ENCODE measurements at regions not wholly inside any gene's neighbourhood (a gene's known extent, or its start where the extent isn't known, plus 50 kb on each side); places are given as distances from the start of the nearest gene placed in this dataset.

GRCh38 chr7:97659363-97660045, 72.4 kb upstream of the TAC1 start:
- Mint-ChIP-seq H3K36me3 (ENCODE audit: low read depth, unreplicated experiment) (no peaks in the 10 kb centered on the region), H3K4me3 (ENCODE audit: unreplicated experiment) (no peak overlapping the region), H3K27ac (ENCODE audit: unreplicated experiment) (no peak overlapping the region), H3K9me3 (ENCODE audit: unreplicated experiment) (no peaks in the 10 kb centered on the region), H3K4me1 (ENCODE audit: unreplicated experiment) (no peaks in the 10 kb centered on the region), H3K27me3 (ENCODE audit: unreplicated experiment) (no peaks in the 10 kb centered on the region)
- no peak for TF ChIP-seq CTCF (IDR thresholded peaks at IDR 0.05; ENCODE audit: unreplicated experiment)
- DNase-seq (ENCODE audit: low spot score), result no peak

GRCh38 chr7:97667359-97667758, 64.5 kb upstream of the TAC1 start:
- DNase-seq (ENCODE audit: low spot score), result no peak
- Mint-ChIP-seq H3K27me3 (ENCODE audit: unreplicated experiment) (no peaks in the 10 kb centered on the region), H3K27ac (ENCODE audit: unreplicated experiment) (no peak overlapping the region)

GRCh38 chr7:97671571-97671970, 60.3 kb upstream of the TAC1 start:
- H3K27me3 Mint-ChIP-seq (ENCODE audit: unreplicated experiment), result no peaks in the 10 kb centered on the region
- no peak overlapping the region for H3K4me3 Mint-ChIP-seq (ENCODE audit: unreplicated experiment)
- no peak for DNase-seq (ENCODE audit: low spot score)
- no peak overlapping the region for H3K27ac Mint-ChIP-seq (ENCODE audit: unreplicated experiment)
- no peaks in the 10 kb centered on the region for H3K9me3 Mint-ChIP-seq (ENCODE audit: unreplicated experiment)
- H3K36me3 Mint-ChIP-seq (ENCODE audit: low read depth, unreplicated experiment), result no peaks in the 10 kb centered on the region
- H3K4me1 Mint-ChIP-seq (ENCODE audit: unreplicated experiment), result peaks cover 6% of the 10 kb centered on the region
- no peak for TF ChIP-seq CTCF (IDR thresholded peaks at IDR 0.05; ENCODE audit: unreplicated experiment)

More at GRCh38 chr7:97667359-97667758, 64.5 kb upstream of the TAC1 start:
- peaks cover 6% of the 10 kb centered on the region for H3K4me1 Mint-ChIP-seq (ENCODE audit: unreplicated experiment)
- no peak for TF ChIP-seq CTCF (IDR thresholded peaks at IDR 0.05; ENCODE audit: unreplicated experiment)
- no peaks in the 10 kb centered on the region for H3K9me3 Mint-ChIP-seq (ENCODE audit: unreplicated experiment)
- H3K4me3 Mint-ChIP-seq (ENCODE audit: unreplicated experiment), result no peak overlapping the region
- no peaks in the 10 kb centered on the region for H3K36me3 Mint-ChIP-seq (ENCODE audit: low read depth, unreplicated experiment)

- H3K9me3 Mint-ChIP-seq (ENCODE audit: unreplicated experiment), result no peaks in the 10 kb centered on the region
- TF ChIP-seq CTCF (IDR thresholded peaks at IDR 0.05; ENCODE audit: unreplicated experiment), result no peak
- H3K4me1 Mint-ChIP-seq (ENCODE audit: unreplicated experiment), result no peaks in the 10 kb centered on the region
- no peaks in the 10 kb centered on the region for H3K27me3 Mint-ChIP-seq (ENCODE audit: unreplicated experiment)
- no peak overlapping the region for H3K4me3 Mint-ChIP-seq (ENCODE audit: unreplicated experiment)
- no peak overlapping the region for H3K27ac Mint-ChIP-seq (ENCODE audit: unreplicated experiment)
- DNase-seq (ENCODE audit: low spot score), result no peak
- no peaks in the 10 kb centered on the region for H3K36me3 Mint-ChIP-seq (ENCODE audit: low read depth, unreplicated experiment)
Measured at GRCh38 chr7:97680622-97681021, 51.3 kb upstream of the TAC1 start.
